ENCODE measurements at regions not wholly inside any gene's neighbourhood (a gene's known extent, or its start where the extent isn't known, plus 50 kb on each side); places are given as distances from the start of the nearest gene placed in this dataset.

- Histone ChIP-seq H3K36me3 (ENCODE audit: insufficient read depth, low read length) (no peaks in the 10 kb centered on the region), H3K9me3 (ENCODE audit: low read length) (peaks cover 3% of the 10 kb centered on the region), H3K79me2 (replicated peaks; ENCODE audit: insufficient read depth, low read length) (no peaks in the 10 kb centered on the region), H3K9ac (ENCODE audit: low read length) (no peak overlapping the region), H3K27ac (ENCODE audit: low read length) (no peak overlapping the region), H2AFZ (ENCODE audit: low read depth, low read length) (no peak overlapping the region), H3K27me3 (ENCODE audit: insufficient read depth, low read depth, low read length) (no peaks in the 10 kb centered on the region), H3K4me3 (ENCODE audit: low read length) (no peak overlapping the region), H3F3A (ENCODE audit: insufficient read depth, low read length, poor library complexity, severe bottlenecking) (no peaks in the 10 kb centered on the region), H3K4me2 (ENCODE audit: low read length) (no peak overlapping the region), H3K9me2 (ENCODE audit: insufficient read depth, low read length) (no peaks in the 10 kb centered on the region), H4K20me1 (ENCODE audit: insufficient read depth) (no peaks in the 10 kb centered on the region)
- TF ChIP-seq EP300 (conservative IDR thresholded peaks at IDR 0.05; ENCODE audit: poor library complexity, severe bottlenecking) = no peak
- TF ChIP-seq TAF1 (IDR thresholded peaks at IDR 0.05; ENCODE audit: low read depth) = no peak
- TF ChIP-seq RAD21 (conservative IDR thresholded peaks at IDR 0.05) = no peak
- TF ChIP-seq EZH2 (IDR thresholded peaks at IDR 0.05; ENCODE audit: borderline replicate concordance, insufficient read depth, low read length, poor library complexity, severe bottlenecking) = no peak
- TF ChIP-seq CTCF (IDR thresholded peaks at IDR 0.05; ENCODE audit: poor library complexity, severe bottlenecking) = no peak
Measured at GRCh38 chr20:56098981-56099500, 93.7 kb upstream of the CBLN4 start.

- Histone ChIP-seq H3K9me3 (ENCODE audit: low read length) (no peaks in the 10 kb centered on the region), H3F3A (ENCODE audit: insufficient read depth, low read length, poor library complexity, severe bottlenecking) (no peaks in the 10 kb centered on the region), H3K4me3 (ENCODE audit: low read length) (no peak overlapping the region), H3K9me2 (ENCODE audit: insufficient read depth, low read length) (no peaks in the 10 kb centered on the region), H3K36me3 (ENCODE audit: insufficient read depth, low read length) (no peaks in the 10 kb centered on the region), H3K27ac (ENCODE audit: low read length) (no peak overlapping the region), H2AFZ (ENCODE audit: low read depth, low read length) (no peak overlapping the region), H3K27me3 (ENCODE audit: insufficient read depth, low read depth, low read length) (no peaks in the 10 kb centered on the region), H4K20me1 (ENCODE audit: insufficient read depth) (no peaks in the 10 kb centered on the region), H3K4me2 (ENCODE audit: low read length) (no peak overlapping the region), H3K79me2 (replicated peaks; ENCODE audit: insufficient read depth, low read length) (no peaks in the 10 kb centered on the region), H3K9ac (ENCODE audit: low read length) (no peak overlapping the region)
- TF ChIP-seq MXI1 (conservative IDR thresholded peaks at IDR 0.05; ENCODE audit: poor library complexity, severe bottlenecking) (no peak), TAF1 (IDR thresholded peaks at IDR 0.05; ENCODE audit: low read depth) (no peak), EP300 (conservative IDR thresholded peaks at IDR 0.05; ENCODE audit: poor library complexity, severe bottlenecking) (no peak), EZH2 (IDR thresholded peaks at IDR 0.05; ENCODE audit: borderline replicate concordance, insufficient read depth, low read length, poor library complexity, severe bottlenecking) (no peak), RAD21 (conservative IDR thresholded peaks at IDR 0.05) (no peak), CTCF (IDR thresholded peaks at IDR 0.05; ENCODE audit: poor library complexity, severe bottlenecking) (no peak), POLR2AphosphoS5 (IDR thresholded peaks at IDR 0.05) (no peak), SMC3 (conservative IDR thresholded peaks at IDR 0.05; ENCODE audit: poor library complexity) (no peak), REST (IDR thresholded peaks at IDR 0.05; ENCODE audit: borderline replicate concordance) (no peak)
Measured at GRCh38 chr20:56111961-56112730, 106.8 kb upstream of the CBLN4 start.
